Spinal cord (tissue), 9 donors: ENCODE measurements at regions not wholly inside any gene's neighbourhood (a gene's known extent, or its start where the extent isn't known, plus 50 kb on each side); places are given as distances from the start of the nearest gene placed in this dataset.

ENCODE experiments used
- DNase-seq, 6 donors: peaks; one replicate each; pipeline versions ENCODE4 v3.0.0 to v3.0.0-alpha.2; 2013 to 2015; ENCODE audit warnings: low spot score in 6 of 6, low read depth in 4 of 6
- H3K27ac ChIP-seq: one replicate; pipeline ENCODE4 v1.5.1; 2013; ENCODE audit warnings: low read depth, low read length, control low read depth
- H3K27me3 ChIP-seq: one replicate; pipeline ENCODE4 v1.6.1; 2013; ENCODE audit warnings: low read length; ENCODE audit not compliant: control insufficient read depth, insufficient read depth
- H3K36me3 ChIP-seq: one replicate; pipeline ENCODE4 v1.6.1; 2013; ENCODE audit warnings: low read length; ENCODE audit not compliant: control insufficient read depth, insufficient read depth
- H3K4me1 ChIP-seq: one replicate; pipeline ENCODE4 v1.6.1; 2013; ENCODE audit warnings: low read length; ENCODE audit not compliant: control insufficient read depth, insufficient read depth
- H3K4me3 ChIP-seq: one replicate; pipeline ENCODE4 v1.5.1; 2013; ENCODE audit warnings: low read depth, low read length, control low read depth
- H3K9me3 ChIP-seq: one replicate; pipeline ENCODE4 v1.6.1; 2013; ENCODE audit warnings: low read length; ENCODE audit not compliant: control insufficient read depth, insufficient read depth
- WGBS: methylation state at CpG from one replicate; pipeline ENCODE4 v1.1.5; 2013; ENCODE audit warnings: missing lambda C conversion rate; ENCODE audit not compliant: insufficient coverage; 5-methylcytosine and 5-hydroxymethylcytosine counted together
- donor health status: healthy.

DNA sequence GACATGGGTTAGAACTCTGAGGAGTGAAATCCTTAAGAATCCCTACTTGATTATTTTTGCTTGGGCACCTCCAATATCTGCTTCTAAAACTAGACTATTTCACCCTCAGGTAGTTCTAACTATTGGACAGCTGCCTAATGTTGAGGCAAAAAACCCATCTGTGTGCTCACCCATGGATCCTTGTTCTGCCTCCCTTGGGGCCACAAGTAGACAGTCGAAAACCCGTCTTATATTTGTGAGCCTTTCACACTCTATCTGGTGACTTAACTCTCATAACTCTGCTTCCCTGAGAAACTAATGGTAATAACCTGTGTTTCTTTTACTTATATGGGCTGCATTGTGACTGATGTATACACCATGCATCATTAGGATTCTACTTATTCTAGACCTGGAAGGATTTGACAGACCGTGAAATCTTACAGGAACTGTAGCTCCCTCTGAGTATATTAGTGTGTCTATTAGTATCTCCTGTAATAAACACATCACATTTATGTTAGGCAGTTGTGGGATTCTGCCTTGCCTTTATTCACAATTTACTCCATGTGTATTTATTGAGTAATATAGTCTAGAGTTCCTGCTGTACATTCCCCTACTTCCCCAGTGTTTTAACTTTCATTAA is 94.6 kb upstream of the SGCD start:
- no peaks in the 10 kb centered on the region for H3K36me3 ChIP-seq
- H3K4me1 ChIP-seq = no peaks in the 10 kb centered on the region
- peak in 1 of 6 donors; percentile 47 for DNase-seq
- no peak overlapping the region for H3K4me3 ChIP-seq
- WGBS = 100% methylated on average over 2 of the region's 3 CpGs
- no peaks in the 10 kb centered on the region for H3K9me3 ChIP-seq
- H3K27ac ChIP-seq = no peak overlapping the region
- no peaks in the 10 kb centered on the region for H3K27me3 ChIP-seq

DNA sequence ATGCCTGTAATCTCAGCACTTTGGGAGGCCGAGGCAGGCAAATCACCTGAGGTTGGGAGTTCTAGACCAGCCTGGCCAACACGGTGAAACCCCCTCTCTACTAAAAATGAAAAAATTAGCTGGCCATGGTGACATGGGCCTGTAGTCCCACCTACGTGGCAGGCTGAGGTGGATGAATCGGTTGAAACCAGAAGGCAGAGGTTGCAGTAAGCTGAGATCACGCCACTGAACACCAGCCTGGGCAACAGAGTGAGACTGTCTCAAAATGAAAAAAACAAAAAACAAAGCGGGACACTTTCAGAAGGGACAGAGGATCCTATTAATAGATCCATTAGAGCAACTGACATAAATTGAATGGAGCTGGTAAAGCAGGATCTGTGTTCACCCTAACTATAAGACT is 89.6 kb upstream of the SGCD start:
- Histone ChIP-seq H3K9me3 (no peaks in the 10 kb centered on the region), H3K36me3 (no peaks in the 10 kb centered on the region), H3K4me3 (no peak overlapping the region), H3K27me3 (no peaks in the 10 kb centered on the region), H3K27ac (no peak overlapping the region), H3K4me1 (no peaks in the 10 kb centered on the region)
- 90% methylated on average over 4 of the region's 6 CpGs for WGBS
- DNase-seq = no peak

DNA sequence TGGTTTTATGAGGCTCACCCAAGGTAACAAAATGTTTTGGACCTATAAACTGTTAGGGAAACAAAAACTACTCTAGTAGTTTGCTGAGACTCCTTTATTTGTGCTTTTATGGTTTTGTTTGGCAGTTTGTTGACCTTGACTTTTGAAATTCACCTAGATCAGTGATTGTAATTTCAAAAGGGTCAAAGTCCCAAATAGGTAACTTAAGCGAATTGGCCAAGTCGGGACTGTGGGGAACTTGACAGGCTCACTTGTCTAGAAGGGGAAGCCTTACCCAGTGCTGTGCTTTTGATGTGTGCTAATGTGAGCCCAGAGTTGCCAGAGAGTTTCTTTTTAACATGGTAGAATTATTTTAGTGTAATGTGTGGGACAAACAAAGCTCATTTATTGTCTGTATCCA is 87.2 kb upstream of the SGCD start:
- no peaks in the 10 kb centered on the region for H3K9me3 ChIP-seq
- no peaks in the 10 kb centered on the region for H3K36me3 ChIP-seq
- no peaks in the 10 kb centered on the region for H3K4me1 ChIP-seq
- H3K27ac ChIP-seq = no peak overlapping the region
- no peak overlapping the region for H3K4me3 ChIP-seq
- 76% methylated on average over 2 of the region's 2 CpGs for WGBS
- H3K27me3 ChIP-seq = no peaks in the 10 kb centered on the region
- no peak for DNase-seq

DNA sequence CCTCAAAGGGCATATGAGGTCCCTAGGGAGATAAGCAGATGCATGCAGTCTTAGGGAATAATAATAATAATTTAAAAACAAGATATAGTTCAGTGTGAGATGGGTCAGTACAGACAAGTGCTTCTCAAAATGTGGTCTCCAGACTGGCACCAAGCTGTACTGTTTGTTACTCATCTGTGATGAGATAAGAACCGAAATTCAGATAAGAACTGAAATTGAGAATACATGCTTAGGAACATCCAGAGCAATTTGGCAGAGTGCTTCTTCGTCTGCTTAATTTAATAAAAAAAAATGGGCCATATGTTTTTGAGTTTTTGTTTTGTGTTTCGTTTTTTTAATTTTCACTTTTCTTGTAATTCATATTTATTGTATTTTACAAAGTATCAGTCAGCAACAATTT is 86.5 kb upstream of the SGCD start:
- Histone ChIP-seq H3K27me3 (no peaks in the 10 kb centered on the region), H3K36me3 (no peaks in the 10 kb centered on the region), H3K9me3 (no peaks in the 10 kb centered on the region), H3K27ac (no peak overlapping the region), H3K4me1 (no peaks in the 10 kb centered on the region), H3K4me3 (no peak overlapping the region)
- no peak for DNase-seq
- no CpG with 5 or more reads among the region's 3 CpGs for WGBS

GRCh38 chr5:156241266-156241665 is 85.7 kb upstream of the SGCD start:
- no peak for DNase-seq
- H3K27me3 ChIP-seq = no peaks in the 10 kb centered on the region
- H3K27ac ChIP-seq = no peak overlapping the region
- H3K4me3 ChIP-seq = no peak overlapping the region
- H3K9me3 ChIP-seq = no peaks in the 10 kb centered on the region
- H3K4me1 ChIP-seq = no peaks in the 10 kb centered on the region
- no peaks in the 10 kb centered on the region for H3K36me3 ChIP-seq

DNA sequence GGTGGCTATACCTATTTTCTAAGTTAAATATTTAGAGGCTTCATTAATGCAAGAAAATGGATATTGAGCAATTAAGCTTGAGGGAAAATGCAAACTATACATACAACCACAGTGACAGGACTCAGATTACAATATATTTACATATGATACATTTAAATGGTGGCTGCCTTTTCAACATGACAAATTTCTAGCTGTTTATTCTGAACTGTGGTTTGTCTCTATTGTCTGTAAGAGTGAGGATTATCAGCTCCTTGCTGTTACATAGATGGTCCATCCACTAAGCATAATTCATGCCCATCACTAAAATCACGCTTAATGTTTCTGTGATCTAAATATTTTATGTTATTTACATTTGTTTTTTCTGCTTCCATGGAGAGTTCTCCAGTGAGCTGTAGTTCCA is 81.1 kb upstream of the SGCD start:
- Histone ChIP-seq H3K4me3 (no peak overlapping the region), H3K27me3 (no peaks in the 10 kb centered on the region), H3K27ac (no peak overlapping the region), H3K9me3 (no peaks in the 10 kb centered on the region), H3K36me3 (no peaks in the 10 kb centered on the region), H3K4me1 (no peaks in the 10 kb centered on the region)
- no CpG with 5 or more reads among the region's 1 CpG for WGBS
- peak in 2 of 6 donors; percentile 12 to 22 for DNase-seq

DNA sequence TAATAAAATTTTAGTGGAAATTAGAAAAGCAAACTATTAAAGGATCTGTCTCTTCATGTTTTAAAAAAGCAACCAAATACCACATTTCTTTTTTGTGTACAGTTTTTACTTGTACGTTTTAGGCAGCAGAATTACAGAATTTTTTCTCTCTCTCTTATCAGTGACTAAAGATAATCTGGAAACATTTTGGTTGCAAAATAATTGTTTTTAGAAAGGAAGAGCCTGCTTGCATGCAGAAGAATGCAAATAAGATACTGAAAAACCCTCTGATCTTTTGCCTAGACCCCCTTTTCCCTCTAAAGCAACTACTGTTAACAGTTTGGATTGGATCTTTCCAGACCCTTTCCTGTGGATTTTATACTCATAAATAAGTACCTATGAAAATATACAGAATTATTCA is 75.9 kb upstream of the SGCD start:
- Histone ChIP-seq H3K4me1 (no peaks in the 10 kb centered on the region), H3K9me3 (no peaks in the 10 kb centered on the region), H3K27ac (no peak overlapping the region), H3K4me3 (no peak overlapping the region), H3K36me3 (no peaks in the 10 kb centered on the region), H3K27me3 (no peaks in the 10 kb centered on the region)
- no peak for DNase-seq
- no CpG with 5 or more reads among the region's 1 CpG for WGBS

DNA sequence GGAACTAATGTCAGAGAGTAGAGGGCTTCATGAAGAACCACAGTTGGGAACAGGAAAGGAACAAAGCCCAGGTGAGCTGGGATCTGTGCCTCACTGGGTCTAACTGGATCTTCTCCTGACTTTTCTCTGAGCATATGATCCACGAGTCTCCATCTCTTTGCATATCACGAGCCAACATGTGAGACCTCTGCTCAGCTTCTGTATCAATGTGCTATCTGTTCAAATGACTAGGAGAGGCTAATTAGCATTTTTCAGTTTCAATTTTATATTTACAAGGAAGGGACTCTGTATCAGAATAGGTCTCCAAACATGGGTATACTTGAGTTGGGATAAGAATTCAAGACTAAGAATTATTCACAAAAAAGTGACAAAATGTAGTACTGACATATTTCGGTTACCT is 73.8 kb upstream of the SGCD start:
- no peaks in the 10 kb centered on the region for H3K9me3 ChIP-seq
- no peak for DNase-seq
- no peaks in the 10 kb centered on the region for H3K4me1 ChIP-seq
- no peak overlapping the region for H3K27ac ChIP-seq
- H3K36me3 ChIP-seq = no peaks in the 10 kb centered on the region
- 100% methylated on average over 1 of the region's 3 CpGs for WGBS
- no peak overlapping the region for H3K4me3 ChIP-seq
- no peaks in the 10 kb centered on the region for H3K27me3 ChIP-seq

GRCh38 chr5:156254196-156254595 is 72.8 kb upstream of the SGCD start:
- DNase-seq = no peak
- Histone ChIP-seq H3K4me1 (no peaks in the 10 kb centered on the region), H3K27me3 (no peaks in the 10 kb centered on the region), H3K27ac (no peak overlapping the region), H3K36me3 (no peaks in the 10 kb centered on the region), H3K4me3 (no peak overlapping the region), H3K9me3 (no peaks in the 10 kb centered on the region)
- no CpG with 5 or more reads among the region's 2 CpGs for WGBS

GRCh38 chr5:156256642-156257041 is 70.3 kb upstream of the SGCD start:
- Histone ChIP-seq H3K27ac (no peak overlapping the region), H3K27me3 (no peaks in the 10 kb centered on the region), H3K36me3 (no peaks in the 10 kb centered on the region), H3K9me3 (no peaks in the 10 kb centered on the region), H3K4me3 (no peak overlapping the region), H3K4me1 (no peaks in the 10 kb centered on the region)
- WGBS = no CpG with 5 or more reads among the region's 3 CpGs
- DNase-seq = no peak
